KG1 (cell line): ENCODE measurements at regions not wholly inside any gene's neighbourhood (a gene's known extent, or its start where the extent isn't known, plus 50 kb on each side); places are given as distances from the start of the nearest gene placed in this dataset.

Source experiments
- DNase-seq: peaks from one replicate; lab custom pipeline; 2025; lab: John Stamatoyannopoulos, UW

- DNase-seq = no peak
Observed at GRCh38 chr18:56021809-56022195, 433.8 kb upstream of the TCF4 start.

GRCh38 chr18:56021136-56021808 is 433.3 kb upstream of the TCF4 start:
- no peak for DNase-seq

GRCh38 chr18:56019908-56020307 is 431.9 kb upstream of the TCF4 start:
- no peak for DNase-seq

DNA sequence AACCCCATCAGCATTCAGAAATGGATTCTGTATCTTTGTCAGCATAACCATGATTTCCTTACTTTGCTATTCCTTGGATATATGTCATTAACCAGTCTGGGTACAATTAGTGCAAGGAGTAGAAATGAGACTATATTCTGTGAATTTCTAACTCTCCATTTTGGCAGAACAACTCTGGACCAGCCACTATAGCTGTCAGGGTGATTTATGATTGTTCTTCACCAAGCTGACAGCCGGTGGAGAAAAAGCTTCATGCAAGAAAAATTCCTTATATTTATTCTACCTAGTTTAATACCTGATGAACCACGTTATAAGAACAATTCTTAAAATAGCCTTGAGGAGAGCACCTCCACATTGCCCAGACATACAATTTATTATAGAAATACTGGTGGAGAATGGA is 431.2 kb upstream of the TCF4 start:
- DNase-seq = no peak

- DNase-seq = no peak
Observed at GRCh38 chr18:56009411-56009810, 421.4 kb upstream of the TCF4 start.

GRCh38 chr18:56003720-56004088 is 415.7 kb upstream of the TCF4 start:
- DNase-seq = no peak

GRCh38 chr18:56003009-56003719 is 415.2 kb upstream of the TCF4 start:
- no peak for DNase-seq

- no peak for DNase-seq
Observed at GRCh38 chr18:56001576-56001975, 413.6 kb upstream of the TCF4 start.

DNA sequence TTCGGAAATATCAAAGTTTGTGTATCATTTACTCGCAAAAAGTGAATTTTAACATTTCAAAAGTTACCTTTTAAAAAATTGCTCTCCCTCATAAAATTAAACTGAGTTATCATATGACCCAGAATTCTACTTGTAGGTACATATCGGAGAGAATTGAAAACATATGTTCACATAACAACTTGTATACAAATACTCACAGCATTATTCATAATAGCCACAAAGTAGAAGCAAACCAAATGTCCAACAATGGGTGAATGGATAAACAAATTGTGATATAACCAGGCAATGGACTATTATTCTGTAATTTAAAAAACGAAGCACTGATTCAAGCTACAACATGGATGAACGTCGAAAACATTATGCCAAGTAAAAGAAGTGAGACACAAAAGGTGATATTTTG is 412.0 kb upstream of the TCF4 start:
- no peak for DNase-seq

DNA sequence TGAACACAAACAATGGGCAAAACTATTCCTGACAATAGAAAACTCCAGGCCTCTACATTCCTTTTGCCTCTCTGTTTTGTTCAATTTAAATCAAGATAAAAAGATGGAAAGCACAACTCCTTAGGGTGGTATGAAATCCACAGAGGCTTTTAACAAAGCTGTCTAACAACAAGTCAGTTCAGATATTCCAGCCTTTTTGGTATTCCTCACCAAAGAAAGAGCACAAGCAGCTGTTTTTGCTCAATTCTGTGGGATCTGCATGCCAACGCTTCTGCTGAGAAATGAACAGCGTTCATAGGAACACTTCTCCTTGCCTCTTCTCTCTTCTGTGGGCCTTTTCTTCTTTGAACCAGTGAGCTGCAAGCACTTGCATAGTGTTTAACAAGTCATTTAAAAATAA is 411.6 kb upstream of the TCF4 start:
- DNase-seq = no peak

DNA sequence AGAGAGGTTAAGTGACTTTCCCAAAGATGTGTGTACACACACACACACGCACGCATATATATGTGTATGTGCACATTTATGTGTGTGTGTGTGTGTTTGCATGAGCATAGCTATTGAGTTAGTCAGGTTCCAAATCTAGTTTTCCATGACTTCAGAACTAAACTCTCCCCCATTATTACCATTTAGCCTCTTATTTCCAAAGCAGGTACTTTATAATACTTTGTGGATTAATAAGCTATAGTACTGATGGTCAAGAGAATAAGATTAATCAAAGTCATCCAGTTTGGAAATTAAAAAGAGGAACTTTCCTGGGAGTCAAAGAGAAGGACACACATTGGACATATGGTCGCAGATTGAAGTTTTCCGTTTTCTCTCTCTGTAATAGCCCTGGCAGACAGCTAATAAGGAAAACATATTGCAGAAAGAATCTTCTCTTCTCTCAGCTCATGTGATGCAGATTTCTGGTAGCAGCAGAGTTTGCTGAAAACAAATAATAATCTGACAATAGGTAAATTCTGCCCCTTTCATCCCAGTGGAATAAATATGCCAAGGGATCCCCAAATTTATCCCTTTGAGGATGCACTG is 410.9 kb upstream of the TCF4 start:
- no peak for DNase-seq

- DNase-seq = no peak
Observed at GRCh38 chr18:55998071-55998522, 410.1 kb upstream of the TCF4 start.

DNA sequence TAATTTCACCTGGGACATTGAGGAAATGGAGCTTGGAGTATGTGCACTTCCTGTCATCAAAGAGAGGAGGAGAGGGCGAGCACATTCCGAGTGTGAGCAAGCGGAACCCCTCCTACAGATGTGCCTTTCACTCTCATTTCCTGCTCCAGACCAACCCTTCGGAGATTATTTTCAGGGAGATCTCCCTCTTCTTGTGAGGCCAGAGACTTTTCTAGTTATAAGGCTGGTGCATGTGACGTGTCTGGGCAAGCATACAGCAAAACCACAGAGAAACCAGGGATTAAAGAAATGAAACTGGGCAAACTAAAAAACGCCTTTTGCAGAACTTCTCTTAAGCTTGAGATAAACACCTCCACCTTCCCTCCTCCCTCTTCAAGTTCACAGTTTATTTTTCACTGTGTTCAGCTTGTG is 409.2 kb upstream of the TCF4 start:
- DNase-seq = no peak

GRCh38 chr18:55996717-55997116 is 408.7 kb upstream of the TCF4 start:
- no peak for DNase-seq

DNA sequence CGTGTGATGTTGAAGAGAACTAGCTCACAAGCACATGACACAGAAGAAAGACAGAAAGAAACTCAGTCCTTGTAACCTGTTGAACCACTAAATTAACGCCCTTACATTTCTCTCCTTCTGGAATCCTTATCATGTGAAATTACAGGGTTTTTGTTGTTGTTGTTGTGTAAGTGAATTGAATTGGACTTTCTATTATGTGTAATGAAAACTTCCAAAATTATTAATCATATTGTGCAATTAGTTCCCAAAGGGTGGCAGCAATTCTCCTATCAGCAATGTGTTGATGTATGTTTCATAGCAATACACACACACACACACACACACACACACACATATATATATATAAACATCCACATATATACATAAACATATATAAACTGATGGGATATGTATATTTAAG is 402.2 kb upstream of the TCF4 start:
- DNase-seq = no peak

DNA sequence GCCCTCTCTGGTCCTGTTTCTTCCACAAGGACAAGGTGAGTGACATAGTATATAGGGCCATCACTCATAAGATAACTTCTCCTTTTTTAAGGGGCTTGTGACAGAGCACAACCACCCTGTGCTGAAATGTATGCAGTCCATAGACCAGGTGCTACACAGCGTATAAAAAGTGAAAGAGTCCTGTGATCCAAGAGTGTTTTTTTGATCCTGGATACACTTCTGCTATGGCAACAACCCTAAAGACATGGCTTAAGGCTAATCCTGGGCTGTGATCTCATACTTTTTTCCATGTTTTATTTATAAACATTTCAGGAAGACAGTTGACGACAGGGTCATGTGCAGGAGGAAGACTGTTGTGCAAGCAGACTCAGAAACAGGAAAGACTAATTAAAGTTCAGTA is 400.5 kb upstream of the TCF4 start:
- DNase-seq = no peak

DNA sequence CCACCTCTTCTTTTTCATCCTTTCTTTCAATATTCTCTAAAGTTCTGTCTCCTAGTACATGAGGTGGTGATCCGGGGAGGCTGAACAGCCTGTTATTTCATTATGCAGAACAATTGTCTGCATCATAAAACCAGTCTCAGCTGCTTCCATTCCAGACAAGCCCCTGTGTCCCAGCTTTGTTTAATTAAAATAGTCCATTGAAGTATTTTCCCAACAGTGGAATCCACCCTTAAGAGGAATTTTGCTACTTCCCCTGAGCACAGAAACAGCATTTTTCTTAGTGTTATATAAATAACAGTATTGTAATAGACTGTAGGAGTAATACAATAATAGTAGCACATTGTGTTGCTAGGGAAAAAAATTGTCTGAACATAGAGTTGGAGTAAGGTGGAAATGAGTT is 395.4 kb upstream of the TCF4 start:
- DNase-seq = no peak

GRCh38 chr18:55982992-55983391 is 395.0 kb upstream of the TCF4 start:
- no peak for DNase-seq

DNA sequence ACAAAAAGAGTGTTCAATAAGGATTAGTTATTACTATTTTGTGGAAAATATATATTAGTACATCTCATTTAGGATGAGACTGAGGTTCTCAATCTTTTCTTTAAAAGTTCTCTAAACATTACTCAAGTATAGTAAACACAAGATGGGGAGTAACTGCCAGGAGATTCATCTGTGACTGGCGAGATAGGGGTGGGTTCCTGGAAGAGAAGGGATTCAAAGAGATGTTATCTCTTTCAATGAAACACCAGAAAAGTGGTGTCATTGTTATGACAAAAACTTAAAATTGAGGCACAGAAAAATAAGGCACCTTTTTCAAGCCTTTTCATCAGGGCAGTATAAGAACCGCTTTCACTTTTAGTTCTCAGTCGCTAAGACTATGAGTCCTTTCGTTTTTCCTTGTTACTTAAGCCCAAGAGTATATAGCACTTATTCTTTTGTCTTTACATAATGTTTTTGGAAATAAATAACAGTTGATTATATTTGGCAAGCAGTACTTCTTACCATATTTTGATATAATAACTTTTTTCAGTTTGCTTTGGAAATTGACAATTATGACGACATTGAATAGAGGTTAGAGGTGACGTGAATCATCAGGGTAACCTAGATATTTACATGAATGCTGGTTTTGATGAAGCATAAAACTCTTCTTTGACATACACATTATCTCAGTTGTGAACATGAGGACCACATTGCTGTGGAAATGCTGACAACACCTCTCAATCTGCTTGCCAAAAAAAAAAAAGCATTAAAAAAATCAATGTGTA is 393.9 kb upstream of the TCF4 start:
- DNase-seq = no peak

DNA sequence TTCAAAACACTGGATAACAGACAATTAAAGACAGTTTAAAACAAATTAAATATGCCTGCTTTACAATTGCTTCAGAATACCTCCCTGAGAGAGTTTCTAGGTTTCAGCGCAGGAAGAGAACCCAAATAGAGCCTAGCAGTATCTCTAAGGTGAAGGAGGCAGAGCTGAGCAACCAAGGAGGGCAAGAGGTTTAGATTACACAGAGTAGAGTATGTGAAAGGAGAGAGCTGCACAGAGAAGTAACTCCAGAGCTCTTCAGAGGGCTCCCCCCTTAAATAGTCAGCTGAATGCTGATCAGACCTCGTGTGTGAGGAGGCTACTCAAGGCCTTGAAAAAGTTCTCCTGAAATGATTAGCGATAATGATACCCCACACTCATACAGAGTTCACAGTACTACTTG is 386.5 kb upstream of the TCF4 start:
- no peak for DNase-seq

DNA sequence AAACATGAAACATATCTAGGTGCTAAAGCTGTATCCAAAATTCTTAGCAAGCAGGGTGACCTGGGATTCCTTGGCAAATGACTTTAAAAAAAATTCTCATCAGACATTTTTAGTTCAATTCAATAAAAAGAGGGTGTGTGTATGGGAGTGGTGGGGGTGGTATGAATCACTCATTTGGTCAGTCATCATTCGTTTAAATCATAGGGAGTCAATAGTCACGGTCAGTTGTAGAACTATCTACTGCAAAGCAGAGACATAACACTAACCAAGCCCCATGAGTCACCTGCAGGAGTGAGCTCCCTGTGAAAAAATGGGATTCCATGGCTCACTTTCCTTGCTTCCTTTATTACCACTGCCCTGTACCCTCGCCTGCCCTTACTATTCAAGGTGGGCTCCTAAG is 380.6 kb upstream of the TCF4 start:
- no peak for DNase-seq

DNA sequence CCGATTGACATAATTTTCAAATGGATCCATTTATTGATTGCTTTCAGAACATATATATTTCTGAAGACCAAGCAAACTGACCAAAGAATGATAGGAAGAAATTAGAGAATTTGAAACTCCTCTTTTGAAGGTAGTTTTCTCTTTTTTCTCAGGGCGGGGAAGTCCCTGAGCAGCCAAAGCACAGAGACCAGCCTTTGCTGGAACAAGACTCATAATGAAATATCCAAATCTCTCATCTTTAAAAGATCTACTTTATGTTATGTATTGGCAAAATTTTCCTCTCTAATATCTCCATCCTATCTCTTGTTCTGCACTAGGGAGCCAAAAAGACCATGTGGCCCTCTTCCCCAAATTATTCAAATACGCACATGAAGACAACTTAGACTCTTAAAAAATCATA is 379.0 kb upstream of the TCF4 start:
- no peak for DNase-seq

GRCh38 chr18:55964171-55964570 is 376.2 kb upstream of the TCF4 start:
- no peak for DNase-seq
